Spleen (tissue), 11 donors: ENCODE measurements at regions not wholly inside any gene's neighbourhood (a gene's known extent, or its start where the extent isn't known, plus 50 kb on each side); places are given as distances from the start of the nearest gene placed in this dataset.

Experiments
- DNase-seq: peaks from one replicate; pipeline ENCODE4 v3.0.0-alpha.2; 2020
- H3K27ac ChIP-seq, 8 donors: fragments of 200-600 bp; sonication (generic) in 7 of 8; 1 replicate in 4 of 8; 2 replicates in 4 of 8; pipeline versions ENCODE4 v1.5.0 to v1.8.0; 2016 to 2021; ENCODE audit warnings: inconsistent platforms in 4 of 8, mild to moderate bottlenecking in 4 of 8, moderate library complexity in 1 of 8
- H3K27me3 ChIP-seq, 7 donors: fragments of 200-600 bp; sonication (generic) in 6 of 7; replicated peaks in 1 of 7; 1 replicate in 4 of 7; 2 replicates in 3 of 7; pipeline versions ENCODE4 v1.5.0 to v1.8.0; 2016 to 2021; ENCODE audit warnings: inconsistent platforms in 3 of 7, mild to moderate bottlenecking in 1 of 7
- H3K36me3 ChIP-seq, 6 donors: fragments of 200-600 bp; sonication (generic) in 5 of 6; 1 replicate in 4 of 6; 2 replicates in 2 of 6; pipeline versions ENCODE4 v1.5.0 to v1.8.0; 2016 to 2021; ENCODE audit warnings: inconsistent platforms in 2 of 6
- H3K4me1 ChIP-seq, 6 donors: fragments of 200-600 bp; sonication (generic) in 5 of 6; 1 replicate in 3 of 6; 2 replicates in 3 of 6; pipeline versions ENCODE4 v1.5.0 to v1.8.0; 2016 to 2021; ENCODE audit warnings: inconsistent platforms in 3 of 6
- H3K4me3 ChIP-seq, 8 donors: fragments of 200-600 bp; sonication (generic) in 7 of 8; 1 replicate in 4 of 8; 2 replicates in 4 of 8; pipeline versions ENCODE4 v1.5.0 to v1.8.0; 2016 to 2021; ENCODE audit warnings: inconsistent platforms in 4 of 8, mild to moderate bottlenecking in 4 of 8, moderate library complexity in 2 of 8
- H3K9me3 ChIP-seq, 8 donors: fragments of 200-600 bp; sonication (generic) in 7 of 8; 1 replicate in 4 of 8; 2 replicates in 4 of 8; pipeline versions ENCODE4 v1.5.0 to v1.8.0; 2016 to 2021; ENCODE audit warnings: inconsistent platforms in 4 of 8
- POLR2A ChIP-seq, 3 donors: fragments of 450-650 bp; IDR thresholded peaks; one replicate each; pipeline ENCODE4 v1.5.1; 2017; ENCODE audit warnings: antibody characterized with exemption in 3 of 3, mild to moderate bottlenecking in 1 of 3
- POLR2AphosphoS5 ChIP-seq, 3 donors: sonication (generic); formaldehyde crosslinking; IDR thresholded peaks; one replicate each; pipeline ENCODE4 v1.5.1; 2017; ENCODE audit warnings: antibody characterized with exemption in 3 of 3
- WGBS, 5 donors: extraction: QIAGEN DNeasy Blood & Tissue Kit in 3 of 5; methylation state at CpG; one replicate each; pipeline versions ENCODE4 v1.1.5 to v1.1.7; 2013 to 2018; 5-methylcytosine and 5-hydroxymethylcytosine counted together
- intact Hi-C: fragments of 100-400 bp; cut with DNase I; formaldehyde crosslinking; loops from one replicate; pipeline ENCODE4 v1.15.0; 2023; ENCODE audit warnings: low total_unique reads
- TF ChIP-seq, protein P1 (sequence below), 11 experiments: fragments of 200-600 bp in 7 of 11; fragments of 450-650 bp in 4 of 11; sonication (generic) in 4 of 11; IDR thresholded peaks in 8 of 11; conservative IDR thresholded peaks in 3 of 11; 1 replicate in 7 of 11; 2 replicates in 4 of 11; pipeline versions ENCODE4 v1.4.0 to v1.8.0; 2016 to 2021; ENCODE audit warnings: antibody characterized with exemption in 11 of 11, inconsistent platforms in 4 of 11, mild to moderate bottlenecking in 1 of 11
- donor health status: healthy with polysubstance abuse.
- donor health status: DM: no; HTN: no; CAD: no; lungs with moderate emphysema.
- donor health status: DM: no; HTN: no; CAD: no.
- donor health status: Bipolar disorder and iron deficiency.
- donor health status: healthy.
- donor health status: DM: no; HTN: no; CAD: no.
- donor health status: DM: yes; HTN: yes; CAD: no.

DNA sequence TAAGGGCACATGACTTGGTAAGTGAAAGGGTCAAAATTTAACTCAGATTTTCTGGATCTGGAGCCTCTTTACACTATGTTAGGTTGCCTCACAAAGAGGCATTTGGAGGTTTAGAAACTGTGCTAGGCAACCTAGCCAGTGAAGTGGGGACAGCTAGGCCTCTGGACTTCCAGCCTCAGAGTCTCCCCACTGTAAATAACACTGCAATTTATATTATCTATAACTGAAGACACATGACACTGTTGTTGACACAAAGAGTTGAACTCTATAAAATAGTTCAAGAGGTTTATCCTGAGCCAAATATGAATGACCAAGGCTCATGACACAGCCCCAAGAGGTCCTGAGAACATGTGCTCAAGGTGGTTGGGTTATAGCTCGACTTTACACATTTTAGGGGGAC is 74.9 kb upstream of the IQCM start:
- Histone ChIP-seq H3K36me3 (no peaks in the 10 kb centered on the region), H3K27me3 (no peaks in the 10 kb centered on the region), H3K4me1 (no peaks in the 10 kb centered on the region), H3K27ac (no peak overlapping the region), H3K9me3 (no peaks in the 10 kb centered on the region), H3K4me3 (no peak overlapping the region)
- intact Hi-C loops = no loop called here
- DNase-seq = no peak
- WGBS, 5 donors = 30 to 55% (median 45%) methylated on average over 1 of the region's 1 CpG
- TF ChIP-seq POLR2A (IDR thresholded peaks at IDR 0.05) = no peak
- TF ChIP-seq POLR2AphosphoS5 (IDR thresholded peaks at IDR 0.05) = no peak
- TF ChIP-seq, protein P1, sequence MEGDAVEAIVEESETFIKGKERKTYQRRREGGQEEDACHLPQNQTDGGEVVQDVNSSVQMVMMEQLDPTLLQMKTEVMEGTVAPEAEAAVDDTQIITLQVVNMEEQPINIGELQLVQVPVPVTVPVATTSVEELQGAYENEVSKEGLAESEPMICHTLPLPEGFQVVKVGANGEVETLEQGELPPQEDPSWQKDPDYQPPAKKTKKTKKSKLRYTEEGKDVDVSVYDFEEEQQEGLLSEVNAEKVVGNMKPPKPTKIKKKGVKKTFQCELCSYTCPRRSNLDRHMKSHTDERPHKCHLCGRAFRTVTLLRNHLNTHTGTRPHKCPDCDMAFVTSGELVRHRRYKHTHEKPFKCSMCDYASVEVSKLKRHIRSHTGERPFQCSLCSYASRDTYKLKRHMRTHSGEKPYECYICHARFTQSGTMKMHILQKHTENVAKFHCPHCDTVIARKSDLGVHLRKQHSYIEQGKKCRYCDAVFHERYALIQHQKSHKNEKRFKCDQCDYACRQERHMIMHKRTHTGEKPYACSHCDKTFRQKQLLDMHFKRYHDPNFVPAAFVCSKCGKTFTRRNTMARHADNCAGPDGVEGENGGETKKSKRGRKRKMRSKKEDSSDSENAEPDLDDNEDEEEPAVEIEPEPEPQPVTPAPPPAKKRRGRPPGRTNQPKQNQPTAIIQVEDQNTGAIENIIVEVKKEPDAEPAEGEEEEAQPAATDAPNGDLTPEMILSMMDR (IDR thresholded peaks at IDR 0.05 in 8 of 11, conservative IDR thresholded peaks at IDR 0.05 in 3 of 11) = no peak

- no peaks in the 10 kb centered on the region for H3K27me3 ChIP-seq
- TF ChIP-seq POLR2AphosphoS5 (IDR thresholded peaks at IDR 0.05) (no peak), POLR2A (IDR thresholded peaks at IDR 0.05) (no peak)
- TF ChIP-seq, protein P1 (IDR thresholded peaks at IDR 0.05 in 8 of 11, conservative IDR thresholded peaks at IDR 0.05 in 3 of 11) = no peak
- no peaks in the 10 kb centered on the region for H3K9me3 ChIP-seq
- no peak overlapping the region for H3K4me3 ChIP-seq
- intact Hi-C loops = no loop called here
- H3K36me3 ChIP-seq = no peaks in the 10 kb centered on the region
- 68 to 92% (median 79%) methylated on average over 1 of the region's 1 CpG for WGBS, 5 donors
- no peak overlapping the region for H3K27ac ChIP-seq
- no peak for DNase-seq
- no peaks in the 10 kb centered on the region for H3K4me1 ChIP-seq
These were observed 75.8 kb upstream of the IQCM start for GRCh38 chr4:149891426-149891825.

DNA sequence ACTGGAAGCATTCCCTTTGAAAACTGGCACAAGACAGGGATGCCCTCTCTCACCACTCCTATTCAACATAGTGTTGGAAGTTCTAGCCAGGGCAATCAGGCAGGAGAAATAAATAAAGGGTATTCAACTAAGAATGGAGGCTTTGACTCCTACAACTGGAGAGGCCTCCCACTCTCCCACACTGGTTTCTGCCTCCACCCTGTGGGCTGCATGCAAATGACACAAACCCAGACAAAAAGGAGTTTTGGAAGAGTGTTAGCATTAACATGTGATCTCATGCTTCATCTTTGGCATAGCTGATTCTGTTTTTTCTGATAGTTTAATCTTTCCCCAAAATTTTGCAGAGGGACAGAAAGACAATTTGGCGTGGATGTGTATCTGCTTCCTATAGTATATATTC is 80.8 kb upstream of the IQCM start:
- Histone ChIP-seq H3K4me1 (no peaks in the 10 kb centered on the region), H3K36me3 (no peaks in the 10 kb centered on the region), H3K27ac (no peak overlapping the region), H3K27me3 (no peaks in the 10 kb centered on the region), H3K9me3 (no peaks in the 10 kb centered on the region), H3K4me3 (no peak overlapping the region)
- DNase-seq = no peak
- intact Hi-C loops = no loop called here
- TF ChIP-seq POLR2AphosphoS5 (IDR thresholded peaks at IDR 0.05) = no peak
- WGBS, 5 donors = 83 to 97% (median 94%) methylated on average over 1 of the region's 1 CpG

GRCh38 chr4:149897783-149898182 is 82.1 kb upstream of the IQCM start:
- Histone ChIP-seq H3K4me3 (no peak overlapping the region), H3K4me1 (no peaks in the 10 kb centered on the region), H3K9me3 (no peaks in the 10 kb centered on the region), H3K27ac (no peak overlapping the region), H3K27me3 (no peaks in the 10 kb centered on the region), H3K36me3 (no peaks in the 10 kb centered on the region)
- intact Hi-C loops = no loop called here
- TF ChIP-seq POLR2AphosphoS5 (IDR thresholded peaks at IDR 0.05) = no peak
- TF ChIP-seq, protein P1 (IDR thresholded peaks at IDR 0.05 in 8 of 11, conservative IDR thresholded peaks at IDR 0.05 in 3 of 11) = no peak
- no peak for TF ChIP-seq POLR2A (IDR thresholded peaks at IDR 0.05)
- no peak for DNase-seq

DNA sequence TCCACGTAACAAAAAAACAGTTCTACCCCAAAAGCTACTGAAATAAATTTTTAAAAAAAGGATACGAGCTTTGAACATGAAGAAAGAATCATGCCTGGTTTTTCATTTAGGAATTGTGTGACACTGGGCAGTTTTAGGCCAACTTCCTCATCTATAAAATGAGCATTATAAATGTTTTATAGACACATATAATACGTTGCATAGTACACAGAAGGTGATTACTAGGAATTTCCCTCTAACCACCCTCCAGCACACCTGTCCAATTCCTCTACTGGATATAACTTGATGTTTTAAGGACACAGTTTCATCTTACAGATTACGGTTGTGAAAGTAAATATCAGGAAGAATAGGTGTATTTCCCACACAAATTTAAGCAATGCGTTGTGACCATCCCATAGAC is 85.5 kb upstream of the IQCM start:
- TF ChIP-seq, protein P1 (IDR thresholded peaks at IDR 0.05 in 8 of 11, conservative IDR thresholded peaks at IDR 0.05 in 3 of 11) = no peak
- TF ChIP-seq POLR2A (IDR thresholded peaks at IDR 0.05) = no peak
- no peak for TF ChIP-seq POLR2AphosphoS5 (IDR thresholded peaks at IDR 0.05)
- WGBS, 5 donors = 69 to 93% (median 86%) methylated on average over 5 of the region's 5 CpGs
- Histone ChIP-seq H3K36me3 (no peaks in the 10 kb centered on the region), H3K4me1 (no peaks in the 10 kb centered on the region), H3K4me3 (no peak overlapping the region), H3K27me3 (peaks cover 0 to 4% (median 0%) of the 10 kb centered on the region in 7 donors), H3K27ac (no peak overlapping the region), H3K9me3 (no peaks in the 10 kb centered on the region)
- intact Hi-C loops = no loop called here
- no peak for DNase-seq
